ENCODE measurements at regions not wholly inside any gene's neighbourhood (a gene's known extent, or its start where the extent isn't known, plus 50 kb on each side); places are given as distances from the start of the nearest gene placed in this dataset.

DNA sequence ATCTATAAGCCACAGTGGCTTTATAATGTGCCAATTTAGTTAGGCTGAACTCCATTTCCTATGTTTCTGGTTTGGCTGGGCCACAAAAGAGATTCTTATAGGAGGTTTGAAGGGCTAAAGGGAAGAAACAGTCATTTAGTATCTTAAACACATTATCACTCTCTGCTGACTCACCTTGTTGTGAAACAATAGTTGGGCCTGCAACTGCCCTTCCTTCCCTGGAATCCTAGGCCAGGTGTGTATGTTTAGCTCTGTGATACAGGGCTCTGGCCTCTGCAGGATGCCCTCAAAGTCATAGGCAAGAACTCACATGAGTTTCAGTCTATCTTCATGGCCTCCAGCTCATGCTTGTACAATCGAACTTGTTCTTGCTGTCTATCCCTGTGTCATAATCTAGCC lies 400.0 kb upstream of the CELF4 start (continued):
- no peak for TF ChIP-seq ZBTB40 (IDR thresholded peaks at IDR 0.05; ENCODE audit: borderline replicate concordance)
- TF ChIP-seq MYB (IDR thresholded peaks at IDR 0.05; ENCODE audit: borderline replicate concordance, low read depth, low read length), result no peak
- TF ChIP-seq, protein P1, sequence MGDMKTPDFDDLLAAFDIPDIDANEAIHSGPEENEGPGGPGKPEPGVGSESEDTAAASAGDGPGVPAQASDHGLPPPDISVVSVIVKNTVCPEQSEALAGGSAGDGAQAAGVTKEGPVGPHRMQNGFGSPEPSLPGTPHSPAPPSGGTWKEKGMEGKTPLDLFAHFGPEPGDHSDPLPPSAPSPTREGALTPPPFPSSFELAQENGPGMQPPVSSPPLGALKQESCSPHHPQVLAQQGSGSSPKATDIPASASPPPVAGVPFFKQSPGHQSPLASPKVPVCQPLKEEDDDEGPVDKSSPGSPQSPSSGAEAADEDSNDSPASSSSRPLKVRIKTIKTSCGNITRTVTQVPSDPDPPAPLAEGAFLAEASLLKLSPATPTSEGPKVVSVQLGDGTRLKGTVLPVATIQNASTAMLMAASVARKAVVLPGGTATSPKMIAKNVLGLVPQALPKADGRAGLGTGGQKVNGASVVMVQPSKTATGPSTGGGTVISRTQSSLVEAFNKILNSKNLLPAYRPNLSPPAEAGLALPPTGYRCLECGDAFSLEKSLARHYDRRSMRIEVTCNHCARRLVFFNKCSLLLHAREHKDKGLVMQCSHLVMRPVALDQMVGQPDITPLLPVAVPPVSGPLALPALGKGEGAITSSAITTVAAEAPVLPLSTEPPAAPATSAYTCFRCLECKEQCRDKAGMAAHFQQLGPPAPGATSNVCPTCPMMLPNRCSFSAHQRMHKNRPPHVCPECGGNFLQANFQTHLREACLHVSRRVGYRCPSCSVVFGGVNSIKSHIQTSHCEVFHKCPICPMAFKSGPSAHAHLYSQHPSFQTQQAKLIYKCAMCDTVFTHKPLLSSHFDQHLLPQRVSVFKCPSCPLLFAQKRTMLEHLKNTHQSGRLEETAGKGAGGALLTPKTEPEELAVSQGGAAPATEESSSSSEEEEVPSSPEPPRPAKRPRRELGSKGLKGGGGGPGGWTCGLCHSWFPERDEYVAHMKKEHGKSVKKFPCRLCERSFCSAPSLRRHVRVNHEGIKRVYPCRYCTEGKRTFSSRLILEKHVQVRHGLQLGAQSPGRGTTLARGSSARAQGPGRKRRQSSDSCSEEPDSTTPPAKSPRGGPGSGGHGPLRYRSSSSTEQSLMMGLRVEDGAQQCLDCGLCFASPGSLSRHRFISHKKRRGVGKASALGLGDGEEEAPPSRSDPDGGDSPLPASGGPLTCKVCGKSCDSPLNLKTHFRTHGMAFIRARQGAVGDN (IDR thresholded peaks at IDR 0.05), result no peak

DNA sequence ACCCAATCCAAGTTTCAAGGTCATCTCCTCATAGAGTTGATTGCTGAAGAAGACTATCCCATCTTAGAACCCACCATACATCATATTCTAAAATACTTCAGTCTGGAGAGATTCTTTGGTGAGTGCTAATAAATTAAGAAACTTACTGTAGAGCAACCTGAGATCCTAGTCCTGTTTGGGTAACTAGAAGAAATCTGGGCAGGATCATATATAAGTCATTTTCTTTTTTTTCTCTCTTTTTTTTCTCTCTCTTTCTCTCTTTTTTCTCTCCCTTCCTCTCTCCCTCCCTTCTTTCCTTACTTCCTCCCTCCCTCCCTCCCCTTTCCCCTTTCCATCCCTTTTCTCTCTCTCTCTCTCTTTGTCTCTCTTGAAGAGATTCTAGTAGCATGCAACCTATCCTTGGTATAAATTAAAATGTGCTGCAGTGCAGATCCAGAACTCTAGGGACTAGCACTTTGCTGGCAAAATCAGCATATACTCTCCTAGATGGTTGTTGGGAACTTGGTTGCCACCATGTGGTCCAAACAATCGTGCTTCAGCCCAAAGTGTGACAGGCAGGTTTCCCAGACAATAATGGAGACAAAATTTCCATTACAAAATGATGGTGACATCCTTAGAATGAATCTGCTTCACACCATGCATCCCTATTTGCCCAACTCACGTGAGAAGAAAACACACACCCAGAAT lies 399.4 kb upstream of the CELF4 start:
- H3K79me2 ChIP-seq (ENCODE audit: control insufficient read depth, insufficient read depth, low read length), result no peaks in the 10 kb centered on the region
- TF ChIP-seq CEBPZ (IDR thresholded peaks at IDR 0.05; ENCODE audit: low read depth, low read length), result no peak
- TF ChIP-seq TAF1 (IDR thresholded peaks at IDR 0.05; ENCODE audit: borderline replicate concordance, low read depth, low read length), result no peak
- no peak for TF ChIP-seq EP300 (IDR thresholded peaks at IDR 0.05; ENCODE audit: borderline replicate concordance in 1 of 2, control insufficient read depth in 1 of 2, low read depth in 2 of 2, low read length in 2 of 2)
- FAIRE-seq (no peak), DNase-seq (ENCODE audit: low read depth, low spot score) (no peak), ATAC-seq (no peak)
- no TSS peak for BruUV-seq (replicated peaks)
- no peaks in the 10 kb centered on the region for H3K36me3 ChIP-seq (ENCODE audit: control insufficient read depth in 2 of 2, insufficient read depth in 2 of 2, low read length in 1 of 2)
- in situ Hi-C loops (cut with MboI), result no loop called here
- no peak overlapping the region for H2AFZ ChIP-seq (ENCODE audit: control insufficient read depth, low read depth, low read length)
- H3K4me1 ChIP-seq (ENCODE audit: control insufficient read depth, insufficient read depth, low read length), result no peaks in the 10 kb centered on the region
- no peak overlapping the region for H3K4me3 ChIP-seq
- ChIA-PET POLR2A (no interaction called here), RAD21 (ENCODE audit: unreplicated experiment) (no interaction called here), CTCF (no interaction called here), SMC1A (ENCODE audit: uncharacterized antibody, unreplicated experiment) (no interaction called here)
- H3K9me3 ChIP-seq (replicated peaks; ENCODE audit: control insufficient read depth, insufficient read depth, low read length), result no peaks in the 10 kb centered on the region
- H3K27me3 ChIP-seq (replicated peaks in 1 of 2; ENCODE audit: control insufficient read depth in 2 of 2, insufficient read depth in 2 of 2, low read length in 1 of 2), result no peaks in the 10 kb centered on the region
- WGBS (ENCODE audit: insufficient coverage, insufficient replicate concordance, low lambda C conversion rate, missing lambda C conversion rate), result 0% methylated on average over 2 of the region's 2 CpGs
- H3K27ac ChIP-seq (ENCODE audit: control insufficient read depth, insufficient read depth), result no peak overlapping the region
- no peaks in the 10 kb centered on the region for H4K20me1 ChIP-seq (ENCODE audit: control insufficient read depth, insufficient read depth)
- H3K4me2 ChIP-seq (ENCODE audit: control insufficient read depth, insufficient read depth), result no peak overlapping the region
- no peak overlapping the region for H3K9ac ChIP-seq (ENCODE audit: control insufficient read depth, insufficient read depth, low read length)
- intact Hi-C loops (cut with micrococcal nuclease; ENCODE audit: unreplicated experiment), result no loop called here

All from GM12878 (cell line).